K562 (cell line): ENCODE measurements at regions not wholly inside any gene's neighbourhood (a gene's known extent, or its start where the extent isn't known, plus 50 kb on each side); places are given as distances from the start of the nearest gene placed in this dataset.

Experiments
- BRD4 ChIP-seq: fragments of 200-600 bp; sonication (generic); IDR thresholded peaks from 2 replicates; pipeline ENCODE4 v1.6.1; 2017; ENCODE audit warnings: inconsistent platforms
- GABPA ChIP-seq: fragments of 200-800 bp; sonication (Bioruptor generic); conservative IDR thresholded peaks from 2 replicates; pipeline ENCODE4 v1.6.1; 2016; ENCODE audit warnings: low read depth, missing genetic modification characterization, missing compliant biosample characterization
- GTF2F1 ChIP-seq: IDR thresholded peaks from 2 replicates; pipeline ENCODE4 v1.6.1; 2011; ENCODE audit warnings: low read depth, low read length, improper control_type of control experiment
- MAFG ChIP-seq: fragments of 450-650 bp; conservative IDR thresholded peaks from 2 replicates; pipeline ENCODE4 v1.6.1; 2016; ENCODE audit warnings: missing genetic modification characterization, missing compliant biosample characterization
- MAZ ChIP-seq, 2 experiments: fragments of 450-650 bp in 1 of 2; sonication (generic) in 1 of 2; formaldehyde crosslinking; IDR thresholded peaks in 1 of 2; conservative IDR thresholded peaks in 1 of 2; 2 replicates each; pipeline versions ENCODE4 v1.4.0 to v1.5.0; 2020; ENCODE audit warnings: mild to moderate bottlenecking in 1 of 2, missing genetic modification reagents in 1 of 2
- NCOR1 ChIP-seq: fragments of 450-650 bp; IDR thresholded peaks from 2 replicates; pipeline ENCODE4 v1.6.1; 2016; ENCODE audit warnings: mild to moderate bottlenecking, moderate library complexity
- NFE2L1 ChIP-seq: fragments of 450-650 bp; IDR thresholded peaks from 2 replicates; pipeline ENCODE4 v1.6.1; 2016; ENCODE audit warnings: missing genetic modification characterization, low read depth, mild to moderate bottlenecking, missing compliant biosample characterization, moderate library complexity, borderline replicate concordance
- PYGO2 ChIP-seq: fragments of 450-650 bp; IDR thresholded peaks from 2 replicates; pipeline ENCODE4 v1.6.1; 2016; ENCODE audit warnings: mild to moderate bottlenecking, missing genetic modification characterization, moderate library complexity, missing compliant biosample characterization
- RBM14 ChIP-seq: fragments of 200-400 bp; formaldehyde crosslinking; IDR thresholded peaks from 2 replicates; pipeline ENCODE4 v1.6.1; 2018; ENCODE audit warnings: low read depth, mild to moderate bottlenecking, low read length, moderate library complexity, borderline replicate concordance; ENCODE audit not compliant: insufficient read depth
- RUNX1 ChIP-seq: sonication (generic); IDR thresholded peaks from 2 replicates; pipeline ENCODE4 v1.6.1; 2016; ENCODE audit warnings: antibody characterized with exemption, low read depth
- SIN3A ChIP-seq, 2 experiments: fragments of 150-350 bp in 1 of 2; IDR thresholded peaks; 2 replicates each; pipeline ENCODE4 v1.6.1; 2011 to 2016; ENCODE audit warnings: borderline replicate concordance in 2 of 2, low read depth in 2 of 2, low read length in 2 of 2, mild to moderate bottlenecking in 2 of 2, moderate library complexity in 2 of 2; ENCODE audit not compliant: control insufficient read depth in 1 of 2
- TCF7L2 ChIP-seq: fragments of 150-350 bp; IDR thresholded peaks from 2 replicates; pipeline ENCODE4 v1.6.1; 2016; ENCODE audit warnings: low read depth, mild to moderate bottlenecking, low read length, moderate library complexity
- TEAD2 ChIP-seq: fragments of 450-650 bp; IDR thresholded peaks from 2 replicates; pipeline ENCODE4 v1.6.1; 2016; ENCODE audit warnings: missing genetic modification characterization, control low read depth, missing compliant biosample characterization
- TRIM24 ChIP-seq, 2 experiments: fragments of 450-650 bp; IDR thresholded peaks; 2 replicates each; pipeline ENCODE4 v1.6.1; 2016
- ZNF174 ChIP-seq: fragments of 250-450 bp; sonication (Bioruptor Pico); IDR thresholded peaks from 2 replicates; pipeline ENCODE4 v1.4.0; 2020; ENCODE audit warnings: mild to moderate bottlenecking
- ZNF24 ChIP-seq: fragments of 450-650 bp; IDR thresholded peaks from 2 replicates; pipeline ENCODE4 v1.6.1; 2016
- ZSCAN29 ChIP-seq: fragments of 450-650 bp; IDR thresholded peaks from 2 replicates; pipeline ENCODE4 v1.6.1; 2017
- TF ChIP-seq, protein P1 (sequence below): fragments of 450-650 bp; formaldehyde crosslinking; IDR thresholded peaks from 2 replicates; pipeline ENCODE4 v1.4.0; 2020; ENCODE audit warnings: mild to moderate bottlenecking, mixed read lengths
- TF ChIP-seq, protein P2 (sequence below): fragments of 450-650 bp; IDR thresholded peaks from 2 replicates; pipeline ENCODE4 v1.6.1; 2018; ENCODE audit warnings: mild to moderate bottlenecking, low read depth; ENCODE audit not compliant: partially characterized antibody
- TF ChIP-seq, protein P3 (sequence below): sonication (generic); formaldehyde crosslinking; IDR thresholded peaks from 2 replicates; pipeline ENCODE4 v1.9.0; 2022; ENCODE audit warnings: mild to moderate bottlenecking, missing genetic modification reagents
- TF ChIP-seq, protein P4 (sequence below): sonication (generic); formaldehyde crosslinking; IDR thresholded peaks from 2 replicates; pipeline ENCODE4 v1.8.1; 2023; ENCODE audit warnings: mild to moderate bottlenecking, missing genetic modification reagents
- TF ChIP-seq, protein P5 (sequence below), 2 experiments: fragments of 250-450 bp in 1 of 2; fragments of 450-650 bp in 1 of 2; sonication (Bioruptor Pico) in 1 of 2; IDR thresholded peaks; 2 replicates each; pipeline versions ENCODE4 v1.6.1 to v1.8.0; 2016 to 2021; ENCODE audit warnings: mild to moderate bottlenecking in 2 of 2, moderate library complexity in 2 of 2, missing compliant biosample characterization in 1 of 2, missing genetic modification characterization in 1 of 2

DNA sequence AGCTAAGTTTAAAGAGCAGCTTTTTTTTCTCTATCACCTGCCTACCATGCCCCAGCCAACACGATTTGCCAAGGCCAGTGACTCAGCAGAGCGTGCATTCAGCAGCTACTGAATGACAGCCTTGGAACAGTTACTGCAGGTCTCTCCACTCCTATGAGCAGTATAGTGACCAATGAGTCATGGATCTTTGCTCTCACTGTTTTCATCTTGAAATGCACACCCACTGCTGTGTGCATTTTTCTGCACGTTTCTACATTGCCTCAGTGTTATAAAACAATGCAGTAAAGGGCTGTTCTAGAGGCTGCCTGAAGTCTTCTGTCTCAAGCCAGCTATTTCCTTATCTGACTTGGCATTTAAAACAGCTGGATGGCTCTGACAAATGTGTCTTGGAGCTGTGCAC, 66.0 kb upstream of the C4orf54 start (continued):
- TF ChIP-seq SIN3A (IDR thresholded peaks at IDR 0.05; ENCODE audit: borderline replicate concordance in 2 of 2, control insufficient read depth in 1 of 2, low read depth in 2 of 2, low read length in 2 of 2) (no peak), ZNF24 (no peak), TEAD2 (no peak), MAFG (peak; percentile 95), GTF2F1 (no peak), GABPA (tag) (no peak), RBM14 (no peak), RUNX1 (no peak), NFE2L1 (tag) (peak; percentile 25; the same call in 1 of the 2 replicates), TRIM24 (IDR thresholded peaks at IDR 0.05) (0 out of 4 replicates have a peak, but pooled peaks of 1 of the 2 experiments have one; percentile 29), MAZ (CRISPR knock-in tag; conservative IDR thresholded peaks at IDR 0.05 in 1 of 2, IDR thresholded peaks at IDR 0.05 in 1 of 2) (no peak), PYGO2 (tag) (no peak), BRD4 (no peak), ZSCAN29 (no peak), ZNF174 (CRISPR knock-in tag) (no peak), NCOR1 (no peak), TCF7L2 (no peak)
- TF ChIP-seq, protein P1, sequence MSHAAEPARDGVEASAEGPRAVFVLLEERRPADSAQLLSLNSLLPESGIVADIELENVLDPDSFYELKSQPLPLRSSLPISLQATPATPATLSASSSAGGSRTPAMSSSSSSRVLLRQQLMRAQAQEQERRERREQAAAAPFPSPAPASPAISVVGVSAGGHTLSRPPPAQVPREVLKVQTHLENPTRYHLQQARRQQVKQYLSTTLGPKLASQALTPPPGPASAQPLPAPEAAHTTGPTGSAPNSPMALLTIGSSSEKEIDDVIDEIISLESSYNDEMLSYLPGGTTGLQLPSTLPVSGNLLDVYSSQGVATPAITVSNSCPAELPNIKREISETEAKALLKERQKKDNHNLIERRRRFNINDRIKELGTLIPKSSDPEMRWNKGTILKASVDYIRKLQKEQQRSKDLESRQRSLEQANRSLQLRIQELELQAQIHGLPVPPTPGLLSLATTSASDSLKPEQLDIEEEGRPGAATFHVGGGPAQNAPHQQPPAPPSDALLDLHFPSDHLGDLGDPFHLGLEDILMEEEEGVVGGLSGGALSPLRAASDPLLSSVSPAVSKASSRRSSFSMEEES (CRISPR knock-in tag) = no peak
- TF ChIP-seq, protein P2, sequence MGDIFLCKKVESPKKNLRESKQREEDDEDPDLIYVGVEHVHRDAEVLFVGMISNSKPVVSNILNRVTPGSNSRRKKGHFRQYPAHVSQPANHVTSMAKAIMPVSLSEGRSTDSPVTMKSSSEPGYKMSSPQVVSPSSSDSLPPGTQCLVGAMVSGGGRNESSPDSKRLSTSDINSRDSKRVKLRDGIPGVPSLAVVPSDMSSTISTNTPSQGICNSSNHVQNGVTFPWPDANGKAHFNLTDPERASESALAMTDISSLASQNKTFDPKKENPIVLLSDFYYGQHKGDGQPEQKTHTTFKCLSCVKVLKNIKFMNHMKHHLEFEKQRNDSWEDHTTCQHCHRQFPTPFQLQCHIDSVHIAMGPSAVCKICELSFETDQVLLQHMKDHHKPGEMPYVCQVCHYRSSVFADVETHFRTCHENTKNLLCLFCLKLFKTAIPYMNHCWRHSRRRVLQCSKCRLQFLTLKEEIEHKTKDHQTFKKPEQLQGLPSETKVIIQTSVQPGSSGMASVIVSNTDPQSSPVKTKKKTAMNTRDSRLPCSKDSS = no peak
- TF ChIP-seq, protein P3, sequence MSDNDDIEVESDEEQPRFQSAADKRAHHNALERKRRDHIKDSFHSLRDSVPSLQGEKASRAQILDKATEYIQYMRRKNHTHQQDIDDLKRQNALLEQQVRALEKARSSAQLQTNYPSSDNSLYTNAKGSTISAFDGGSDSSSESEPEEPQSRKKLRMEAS (CRISPR knock-in tag) = no peak
- TF ChIP-seq, protein P4, sequence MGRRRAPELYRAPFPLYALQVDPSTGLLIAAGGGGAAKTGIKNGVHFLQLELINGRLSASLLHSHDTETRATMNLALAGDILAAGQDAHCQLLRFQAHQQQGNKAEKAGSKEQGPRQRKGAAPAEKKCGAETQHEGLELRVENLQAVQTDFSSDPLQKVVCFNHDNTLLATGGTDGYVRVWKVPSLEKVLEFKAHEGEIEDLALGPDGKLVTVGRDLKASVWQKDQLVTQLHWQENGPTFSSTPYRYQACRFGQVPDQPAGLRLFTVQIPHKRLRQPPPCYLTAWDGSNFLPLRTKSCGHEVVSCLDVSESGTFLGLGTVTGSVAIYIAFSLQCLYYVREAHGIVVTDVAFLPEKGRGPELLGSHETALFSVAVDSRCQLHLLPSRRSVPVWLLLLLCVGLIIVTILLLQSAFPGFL (CRISPR knock-in tag) = no peak
- TF ChIP-seq, protein P5, sequence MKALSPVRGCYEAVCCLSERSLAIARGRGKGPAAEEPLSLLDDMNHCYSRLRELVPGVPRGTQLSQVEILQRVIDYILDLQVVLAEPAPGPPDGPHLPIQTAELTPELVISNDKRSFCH (CRISPR knock-in tag; IDR thresholded peaks at IDR 0.05) = no peak
- TF ChIP-seq, protein P5 (tag; IDR thresholded peaks at IDR 0.05) = peak; percentile 74
